ENCODE measurements at regions not wholly inside any gene's neighbourhood (a gene's known extent, or its start where the extent isn't known, plus 50 kb on each side); places are given as distances from the start of the nearest gene placed in this dataset.

- Histone ChIP-seq H3K4me2 (ENCODE audit: low read length) (no peak overlapping the region), H3K9ac (no peak overlapping the region)
- TF ChIP-seq CTCF (IDR thresholded peaks at IDR 0.05): no peak
These were observed 480.3 kb downstream of the RERGL start for GRCh38 chr12:17609701-17610100.

GRCh38 chr12:17609153-17609552 is 480.8 kb downstream of the RERGL start:
- Histone ChIP-seq H2AFZ (no peak overlapping the region), H3K4me2 (ENCODE audit: low read length) (no peak overlapping the region), H3K9ac (no peak overlapping the region), H3K27me3 (ENCODE audit: control insufficient read depth, insufficient read depth, low read length) (no peaks in the 10 kb centered on the region), H3K4me3 (ENCODE audit: low read depth, low read length) (no peak overlapping the region), H3K4me1 (no peaks in the 10 kb centered on the region), H3K79me2 (no peaks in the 10 kb centered on the region), H3K27ac (no peak overlapping the region), H3K36me3 (ENCODE audit: control insufficient read depth, insufficient read depth, low read length) (no peaks in the 10 kb centered on the region), H3K9me3 (ENCODE audit: control insufficient read depth, low read length) (no peaks in the 10 kb centered on the region)
- TF ChIP-seq CTCF (IDR thresholded peaks at IDR 0.05): no peak

More at GRCh38 chr12:17609701-17610100, 480.3 kb downstream of the RERGL start:
- Histone ChIP-seq H3K4me3 (ENCODE audit: low read depth, low read length) (no peak overlapping the region), H3K27me3 (ENCODE audit: control insufficient read depth, insufficient read depth, low read length) (no peaks in the 10 kb centered on the region), H3K79me2 (no peaks in the 10 kb centered on the region), H3K27ac (no peak overlapping the region), H2AFZ (no peak overlapping the region), H3K9me3 (ENCODE audit: control insufficient read depth, low read length) (no peaks in the 10 kb centered on the region), H3K36me3 (ENCODE audit: control insufficient read depth, insufficient read depth, low read length) (no peaks in the 10 kb centered on the region), H3K4me1 (no peaks in the 10 kb centered on the region)

- no peaks in the 10 kb centered on the region for H3K27me3 ChIP-seq (ENCODE audit: control insufficient read depth, insufficient read depth, low read length)
- H3K79me2 ChIP-seq: no peaks in the 10 kb centered on the region
- no peak overlapping the region for H3K4me2 ChIP-seq (ENCODE audit: low read length)
- no peak overlapping the region for H2AFZ ChIP-seq
- H3K9ac ChIP-seq: no peak overlapping the region
- no peaks in the 10 kb centered on the region for H3K4me1 ChIP-seq
- H3K4me3 ChIP-seq (ENCODE audit: low read depth, low read length): no peak overlapping the region
- H3K36me3 ChIP-seq (ENCODE audit: control insufficient read depth, insufficient read depth, low read length): no peaks in the 10 kb centered on the region
- no peak for TF ChIP-seq CTCF (IDR thresholded peaks at IDR 0.05)
- no peak overlapping the region for H3K27ac ChIP-seq
- no peaks in the 10 kb centered on the region for H3K9me3 ChIP-seq (ENCODE audit: control insufficient read depth, low read length)
These were observed 494.9 kb downstream of the RERGL start for GRCh38 chr12:17595111-17595510.

- H3K9me3 ChIP-seq (ENCODE audit: control insufficient read depth, low read length): no peaks in the 10 kb centered on the region
These were observed 496.1 kb downstream of the RERGL start for GRCh38 chr12:17593715-17594406.

More at GRCh38 chr12:17593715-17594406, 496.1 kb downstream of the RERGL start:
- Histone ChIP-seq H3K4me2 (ENCODE audit: low read length) (no peak overlapping the region), H3K4me1 (no peaks in the 10 kb centered on the region), H2AFZ (no peak overlapping the region), H3K27me3 (ENCODE audit: control insufficient read depth, insufficient read depth, low read length) (no peaks in the 10 kb centered on the region), H3K36me3 (ENCODE audit: control insufficient read depth, insufficient read depth, low read length) (no peaks in the 10 kb centered on the region), H3K79me2 (no peaks in the 10 kb centered on the region), H3K9ac (no peak overlapping the region), H3K4me3 (ENCODE audit: low read depth, low read length) (no peak overlapping the region), H3K27ac (no peak overlapping the region)
- TF ChIP-seq CTCF (IDR thresholded peaks at IDR 0.05): no peak

Data from parathyroid adenoma (tissue), 2 donors.